HG03442 (cell line): ENCODE measurements at regions not wholly inside any gene's neighbourhood (a gene's known extent, or its start where the extent isn't known, plus 50 kb on each side); places are given as distances from the start of the nearest gene placed in this dataset.

Source experiments
- ATAC-seq: cut with Tn5 transposase; IDR thresholded peaks from one replicate; pipeline ENCODE4 v1.9.1; 2021; ENCODE audit warnings: mild to moderate bottlenecking, moderate library complexity; ENCODE audit not compliant: unreplicated experiment

DNA sequence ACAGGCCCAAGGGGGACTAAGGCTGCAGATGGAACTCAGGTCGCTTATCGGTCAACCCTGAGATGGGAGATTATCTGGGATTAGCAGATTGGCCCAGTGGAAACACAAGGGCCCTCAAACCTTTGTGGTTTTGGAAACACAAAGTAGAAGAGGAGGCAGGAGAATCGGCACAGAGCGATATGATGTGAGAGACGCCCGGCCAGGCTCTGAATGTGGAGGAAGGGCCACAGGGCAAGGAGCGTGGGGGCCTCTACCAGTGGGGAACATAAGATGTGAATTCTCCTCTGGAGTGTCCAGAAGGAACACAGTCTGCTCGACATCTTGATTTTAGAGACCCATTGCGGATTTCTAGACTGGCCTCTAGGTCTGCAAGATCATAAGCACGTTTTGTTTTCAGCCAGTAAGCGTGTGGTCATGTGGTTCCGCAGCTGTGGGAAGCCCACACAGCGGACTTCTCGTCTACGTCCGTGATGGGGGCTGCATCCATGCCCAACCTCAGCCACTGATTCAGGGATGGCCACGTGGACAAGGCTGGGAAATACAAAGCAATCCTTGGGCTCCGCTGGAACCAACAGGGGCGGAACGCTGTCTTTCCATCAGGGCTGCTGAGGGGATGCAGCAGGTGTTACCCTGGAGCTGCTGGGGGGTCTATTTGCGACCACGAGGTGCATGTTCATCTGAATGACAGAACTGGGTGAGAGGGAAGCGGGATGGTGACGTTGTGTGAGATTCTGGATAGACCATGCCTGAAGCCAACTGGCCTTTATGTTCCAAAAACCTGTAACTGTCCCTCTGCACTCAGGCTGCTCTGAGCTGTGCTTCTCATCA lies 127.6 kb upstream of the PMEPA1 start:
- ATAC-seq = no peak

DNA sequence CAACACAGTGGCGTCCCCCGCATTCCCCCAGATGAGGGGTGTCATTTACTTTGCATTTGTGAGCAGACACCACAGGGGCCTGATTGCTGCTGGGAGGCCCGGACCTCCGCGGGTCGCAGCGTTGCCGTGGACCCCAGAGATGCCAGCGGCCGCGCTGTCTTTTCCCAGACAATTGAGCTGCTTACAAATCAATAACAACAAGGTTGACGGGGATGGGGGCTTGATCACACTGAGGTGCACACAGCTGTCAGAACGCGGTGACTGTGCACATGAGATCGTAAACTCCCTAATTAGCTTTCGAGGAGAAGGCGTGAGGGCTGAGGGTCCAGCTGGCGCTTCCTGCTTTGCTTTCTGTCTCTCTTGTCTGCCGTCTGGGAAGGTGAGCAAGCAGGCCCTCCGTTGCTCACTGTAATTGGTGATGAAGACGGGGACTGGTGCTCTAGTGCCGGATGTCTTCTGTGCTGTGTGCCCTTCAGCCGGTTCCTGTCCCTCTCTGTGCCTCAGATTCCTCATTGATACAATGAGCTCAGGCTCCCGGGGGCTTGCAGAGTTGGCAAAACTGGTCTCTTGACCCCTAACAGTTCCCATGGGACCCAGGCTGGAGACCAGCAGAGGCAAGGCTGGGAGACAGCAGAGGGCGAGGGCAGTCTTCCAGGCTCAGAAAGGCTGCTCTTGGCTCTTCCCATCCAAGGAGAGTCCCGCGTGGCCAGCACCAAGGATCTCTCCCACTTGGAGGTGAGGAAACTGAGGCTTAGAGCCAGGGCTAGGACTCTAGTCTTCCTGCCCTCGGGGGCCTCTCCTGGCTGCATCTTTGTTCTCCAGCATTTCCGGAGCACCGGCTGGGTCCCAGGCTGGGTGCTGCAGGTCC lies 126.0 kb upstream of the PMEPA1 start:
- no peak for ATAC-seq

GRCh38 chr20:57835074-57835452 lies 125.2 kb upstream of the PMEPA1 start:
- no peak for ATAC-seq

DNA sequence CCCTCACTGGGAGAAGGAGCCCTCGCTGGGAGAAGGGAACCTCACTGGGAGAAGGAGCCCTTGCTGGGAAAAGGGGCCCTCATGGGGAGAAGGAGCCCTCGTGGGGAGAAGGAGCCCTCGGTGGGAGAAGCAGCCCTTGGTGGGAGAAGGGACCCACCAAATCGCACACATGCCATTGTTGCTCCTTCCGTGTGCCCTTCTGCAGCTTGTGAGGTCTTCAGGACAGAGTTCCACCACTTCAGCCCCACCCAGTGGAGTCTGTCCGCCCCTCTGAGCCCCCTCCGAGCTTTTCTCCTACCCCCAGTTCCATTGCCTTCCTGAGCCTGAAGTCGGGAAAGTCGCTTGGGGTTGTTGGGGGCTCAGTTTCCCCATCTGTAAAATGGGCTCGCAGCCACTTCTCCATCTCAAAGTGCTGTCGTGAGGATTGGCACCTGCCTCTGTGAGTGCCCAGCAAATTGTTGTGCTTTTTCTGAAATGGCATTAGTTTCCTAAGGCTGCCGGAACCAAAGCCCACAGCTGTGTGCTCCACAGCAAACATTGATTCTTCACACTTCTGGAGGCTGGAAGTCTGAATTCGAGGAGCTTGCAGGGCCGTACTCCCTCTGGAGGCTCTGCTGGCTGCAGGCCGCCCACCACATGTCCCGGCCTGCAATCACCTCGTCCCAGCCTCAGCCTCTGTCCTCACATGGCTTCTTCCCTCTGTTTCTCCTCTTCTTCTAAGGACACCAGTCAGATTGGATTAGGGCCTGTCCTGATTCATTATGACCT lies 124.7 kb upstream of the PMEPA1 start:
- no peak for ATAC-seq

- no peak for ATAC-seq
Measured at GRCh38 chr20:57831993-57832585, 122.3 kb upstream of the PMEPA1 start.

DNA sequence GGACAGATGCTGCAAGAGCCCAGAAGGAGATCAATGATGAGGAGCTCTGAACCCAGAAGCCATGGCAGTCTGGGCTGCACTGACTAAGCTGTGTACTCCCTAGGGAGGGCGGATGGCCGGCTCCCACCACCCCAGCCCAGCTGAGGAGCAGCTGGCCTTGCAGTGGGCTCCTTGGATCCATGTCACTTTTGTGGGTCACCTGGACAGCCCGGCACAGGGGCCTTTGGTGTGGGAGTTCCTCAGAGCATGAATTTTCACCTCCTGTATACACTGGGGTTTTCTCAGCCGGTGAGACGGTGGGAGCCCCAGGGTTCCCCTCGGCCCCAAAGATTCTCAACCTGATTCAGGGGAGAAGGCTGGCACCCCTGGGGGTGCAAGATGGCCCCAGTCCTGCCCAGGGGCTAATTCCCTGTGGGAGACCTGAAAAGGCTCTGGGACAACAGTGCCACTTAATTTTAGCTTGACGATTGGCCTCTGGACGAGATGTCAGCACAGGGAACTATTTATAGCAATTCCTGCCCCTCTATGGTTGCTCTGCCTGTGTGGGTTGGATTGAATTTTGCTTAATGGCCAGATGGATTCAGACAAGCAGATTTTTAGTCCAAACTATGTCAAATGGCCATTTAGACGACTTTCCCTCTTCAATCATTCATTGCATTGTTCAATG lies 121.6 kb upstream of the PMEPA1 start:
- no peak for ATAC-seq

- no peak for ATAC-seq
Measured at GRCh38 chr20:57830515-57830895, 120.7 kb upstream of the PMEPA1 start.

DNA sequence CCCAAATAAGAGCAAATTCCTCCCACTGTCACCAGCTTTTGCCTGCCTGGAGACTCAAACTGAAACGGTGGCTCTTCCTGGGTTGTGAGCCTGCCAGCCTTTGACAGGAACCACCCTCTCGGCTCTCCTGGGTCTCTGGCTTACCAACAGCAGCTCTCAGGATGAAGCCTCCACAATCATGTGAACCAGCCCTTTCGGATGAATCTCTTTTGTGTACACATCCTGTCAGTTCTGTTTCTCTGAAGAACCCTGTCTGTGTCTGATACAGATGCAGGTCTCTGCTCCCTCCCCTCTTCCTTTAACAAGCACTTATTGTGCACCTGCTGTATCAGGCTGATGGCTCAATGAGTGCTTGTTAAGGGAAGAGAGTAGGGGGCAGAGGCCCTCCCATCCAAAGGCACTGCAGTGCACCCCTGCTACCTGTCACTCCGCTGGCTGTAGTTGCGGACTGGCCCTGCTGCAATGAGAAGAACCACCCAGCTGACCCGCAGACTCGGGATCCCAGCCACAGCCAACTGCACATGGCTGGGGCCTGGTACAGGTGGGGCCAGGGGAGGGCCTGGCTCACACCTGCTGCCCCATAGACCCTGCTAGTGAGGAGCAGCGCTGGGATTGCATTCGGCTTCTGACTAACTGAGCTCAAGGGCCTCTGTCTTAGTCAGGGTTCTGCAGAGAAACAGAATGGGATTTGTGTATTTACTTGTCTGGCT lies 120.1 kb upstream of the PMEPA1 start:
- ATAC-seq = no peak

DNA sequence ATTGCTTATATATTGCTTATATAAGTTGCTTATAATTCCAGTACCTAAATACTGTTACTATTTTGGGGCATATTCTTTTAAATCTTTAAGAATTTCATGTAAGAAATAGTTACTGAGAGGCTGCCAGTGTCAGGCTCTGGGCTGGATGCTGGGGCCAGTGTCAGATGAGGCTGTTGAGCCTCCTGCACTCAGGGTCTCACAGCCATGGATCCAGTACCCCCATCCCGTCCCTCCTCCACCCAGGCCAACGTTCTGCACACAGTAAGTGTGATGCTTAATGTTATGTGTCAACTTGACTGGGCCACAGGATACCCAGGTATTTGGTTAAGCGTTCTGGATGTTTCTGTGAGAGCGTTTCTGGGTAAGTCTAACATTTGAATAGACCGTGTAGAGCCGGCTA lies 119.5 kb upstream of the PMEPA1 start:
- no peak for ATAC-seq

DNA sequence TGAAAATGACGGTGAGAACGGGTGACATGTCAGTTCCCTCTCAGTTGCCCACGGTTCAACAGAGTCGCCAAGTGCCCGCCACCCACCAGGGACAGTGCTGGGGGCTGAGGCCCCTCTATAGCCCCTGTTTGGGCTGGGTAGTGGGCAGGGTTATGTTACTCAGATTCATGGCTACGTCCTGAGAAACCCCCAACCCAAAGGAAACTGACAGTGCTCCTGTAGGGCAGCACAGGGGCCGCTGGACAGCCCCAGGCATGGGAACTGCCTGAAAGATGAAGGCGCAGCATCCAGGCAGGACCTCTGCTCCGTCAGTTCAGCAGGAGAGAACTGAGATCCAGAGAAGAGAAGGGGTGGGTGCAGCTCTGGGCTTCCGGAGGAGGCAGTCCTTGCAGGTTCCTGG lies 118.9 kb upstream of the PMEPA1 start:
- ATAC-seq = no peak

DNA sequence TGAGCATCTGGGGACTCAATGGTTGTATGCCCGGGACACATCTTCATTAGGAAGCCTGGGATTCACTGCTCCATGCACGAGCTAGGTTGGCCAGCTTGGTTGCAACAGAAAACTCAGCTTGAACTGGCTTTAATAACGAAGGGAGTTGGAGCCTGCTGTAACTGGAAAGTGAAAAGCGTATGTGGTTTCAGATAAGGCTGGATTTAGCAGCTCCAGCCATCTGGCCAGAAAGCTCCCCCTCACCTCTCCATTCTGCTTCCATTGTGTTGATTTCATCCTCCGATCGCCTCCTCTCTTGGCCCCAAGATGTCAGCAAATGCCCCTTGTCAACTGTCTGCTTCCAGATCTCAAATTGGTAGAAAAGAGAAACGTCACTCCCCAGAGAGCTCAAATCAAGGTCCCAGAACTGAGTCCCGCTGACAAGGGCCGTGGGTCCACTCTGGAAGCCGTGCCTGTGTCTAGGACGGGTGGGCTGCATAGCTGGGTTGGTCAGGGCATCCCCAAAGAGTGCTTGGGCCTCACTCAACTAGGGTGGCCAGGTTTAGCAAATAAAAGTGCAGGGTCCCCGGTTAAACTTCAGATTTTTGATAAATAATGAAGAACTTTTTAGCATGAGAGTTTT lies 117.0 kb upstream of the PMEPA1 start:
- ATAC-seq = no peak

DNA sequence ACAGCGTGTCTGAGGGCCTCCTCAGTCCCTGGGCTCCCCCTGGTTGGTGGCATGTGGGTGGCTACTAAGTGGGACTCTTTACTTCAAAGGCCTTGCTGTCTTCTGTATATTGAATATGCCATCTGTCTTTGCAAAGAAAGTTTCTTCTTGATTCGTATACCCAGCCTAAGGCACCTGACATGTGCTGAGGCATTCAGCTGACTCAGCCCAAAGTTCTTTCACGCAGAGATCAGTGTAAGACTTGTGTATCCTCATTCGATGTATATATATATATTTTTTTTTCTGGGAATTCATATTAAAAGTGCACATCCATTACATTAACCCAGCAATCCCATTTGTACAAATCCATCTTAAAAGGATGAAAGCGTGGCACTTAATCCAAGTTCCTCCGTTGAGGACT lies 115.1 kb upstream of the PMEPA1 start:
- ATAC-seq = no peak

DNA sequence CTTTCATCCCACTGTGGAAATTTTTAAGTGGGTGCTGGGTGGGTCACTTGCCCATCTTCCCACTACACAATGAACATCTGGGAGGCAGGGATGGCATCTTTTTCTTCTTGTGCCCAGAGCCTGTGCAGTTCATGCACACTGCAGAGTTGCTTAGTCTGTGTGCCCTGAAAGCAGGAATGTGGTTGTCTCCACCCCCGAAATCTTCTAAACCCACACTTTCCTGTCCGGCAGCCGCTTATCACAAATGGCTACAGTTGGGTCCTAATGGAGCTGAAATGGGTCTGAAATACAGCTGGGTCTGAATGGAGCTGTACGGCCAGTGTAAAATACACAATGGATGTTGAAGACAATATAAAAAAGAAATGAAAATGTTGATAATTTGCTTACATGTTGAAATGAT lies 112.1 kb upstream of the PMEPA1 start:
- ATAC-seq = no peak

GRCh38 chr20:57819691-57820380 lies 110.0 kb upstream of the PMEPA1 start:
- no peak for ATAC-seq

DNA sequence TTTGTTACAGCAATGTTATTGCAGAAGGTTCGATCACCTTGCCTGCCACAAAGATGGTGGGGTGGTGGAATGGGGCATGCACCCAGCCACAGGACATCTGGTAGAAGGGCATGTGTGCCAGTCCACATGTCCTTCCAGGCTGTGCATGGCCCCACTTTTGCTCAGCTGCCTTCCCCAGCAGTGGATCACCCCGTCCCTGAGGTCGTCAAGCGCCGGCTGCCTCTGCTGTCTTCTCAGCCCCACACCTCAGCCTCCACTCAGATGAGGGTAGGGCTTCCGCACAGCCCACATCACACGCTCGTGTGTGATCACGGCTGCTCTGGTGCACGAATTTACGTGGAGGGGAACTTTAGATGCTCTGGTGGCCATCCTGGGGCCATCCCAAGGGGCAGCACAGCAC lies 109.5 kb upstream of the PMEPA1 start:
- no peak for ATAC-seq

DNA sequence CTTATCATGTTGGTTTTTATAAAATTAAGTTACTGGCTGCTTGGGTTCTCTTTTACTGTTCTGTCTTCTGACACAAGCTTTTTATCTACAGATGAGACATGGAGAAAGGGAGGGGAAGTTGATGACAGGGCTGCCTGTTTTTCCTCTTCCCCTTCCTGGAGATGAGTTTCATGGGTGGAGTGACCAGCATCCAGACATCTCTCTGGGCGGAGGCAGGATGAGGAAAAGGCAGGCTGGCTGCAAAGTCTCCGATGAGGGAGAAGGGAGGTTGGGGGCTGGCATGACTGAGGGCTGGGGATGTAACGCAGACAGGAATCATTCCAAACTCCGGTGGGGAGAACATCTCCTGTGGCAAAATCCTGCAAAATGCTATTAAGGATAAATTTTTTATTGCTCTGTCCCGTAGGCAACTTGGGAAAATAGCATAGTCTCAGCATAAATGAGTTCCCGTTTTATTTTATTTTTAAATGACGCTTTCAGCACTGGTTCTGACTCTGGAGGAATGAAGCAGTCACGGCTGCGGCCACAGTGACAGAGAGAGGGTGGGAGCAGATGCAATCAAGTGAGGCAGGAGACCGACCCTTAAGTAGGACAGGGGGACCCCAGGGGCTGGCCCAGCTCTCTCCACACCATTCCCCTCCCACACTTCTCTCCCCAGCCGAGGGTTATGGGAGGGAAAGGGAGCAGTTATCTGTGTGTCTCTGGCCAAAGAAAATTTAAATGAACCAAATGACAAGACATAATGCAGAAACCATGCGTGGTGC lies 108.8 kb upstream of the PMEPA1 start:
- ATAC-seq = no peak

- no peak for ATAC-seq
Measured at GRCh38 chr20:57815405-57815804, 105.6 kb upstream of the PMEPA1 start.

DNA sequence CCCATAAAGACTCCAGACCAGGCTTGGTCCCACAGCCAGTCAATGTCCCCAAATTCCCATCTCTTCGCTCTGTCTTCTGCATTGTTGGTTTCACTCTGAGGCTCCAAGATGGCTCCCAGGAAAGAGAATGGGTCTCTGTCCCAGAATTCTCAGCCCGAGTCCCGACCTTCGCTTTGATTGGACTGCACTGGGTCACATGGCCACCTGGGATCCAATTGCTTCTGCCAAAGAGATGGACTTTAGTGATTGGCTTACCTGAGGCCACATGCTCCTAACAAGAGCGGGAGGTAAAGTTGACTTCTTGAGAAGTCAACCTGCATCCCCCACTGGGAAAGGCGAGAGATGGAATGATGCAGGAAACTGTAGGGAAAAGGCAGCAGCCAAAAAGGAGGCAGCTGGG lies 104.7 kb upstream of the PMEPA1 start:
- ATAC-seq = no peak
